AG09309 (cell line): ENCODE measurements at regions not wholly inside any gene's neighbourhood (a gene's known extent, or its start where the extent isn't known, plus 50 kb on each side); places are given as distances from the start of the nearest gene placed in this dataset.

ENCODE experiments used
- DNase-seq: peaks from one replicate; pipeline ENCODE4 v3.0.0-alpha.2; 2010; ENCODE audit warnings: low read depth
- H3K4me3 ChIP-seq: 2 replicates; pipeline ENCODE4 v1.5.1; 2011; ENCODE audit warnings: mild to moderate bottlenecking, low read depth, low read length, moderate library complexity; ENCODE audit not compliant: control insufficient read depth
- TF ChIP-seq, protein P1 (sequence below): IDR thresholded peaks from 2 replicates; pipeline ENCODE4 v1.5.1; 2011; ENCODE audit warnings: mild to moderate bottlenecking, low read depth, low read length, inconsistent platforms; ENCODE audit not compliant: insufficient read depth, control insufficient read depth; ENCODE audit errors: missing control alignments

GRCh38 chrX:99033226-99033901 lies 1376.7 kb downstream of the PCDH19 start:
- TF ChIP-seq, protein P1, sequence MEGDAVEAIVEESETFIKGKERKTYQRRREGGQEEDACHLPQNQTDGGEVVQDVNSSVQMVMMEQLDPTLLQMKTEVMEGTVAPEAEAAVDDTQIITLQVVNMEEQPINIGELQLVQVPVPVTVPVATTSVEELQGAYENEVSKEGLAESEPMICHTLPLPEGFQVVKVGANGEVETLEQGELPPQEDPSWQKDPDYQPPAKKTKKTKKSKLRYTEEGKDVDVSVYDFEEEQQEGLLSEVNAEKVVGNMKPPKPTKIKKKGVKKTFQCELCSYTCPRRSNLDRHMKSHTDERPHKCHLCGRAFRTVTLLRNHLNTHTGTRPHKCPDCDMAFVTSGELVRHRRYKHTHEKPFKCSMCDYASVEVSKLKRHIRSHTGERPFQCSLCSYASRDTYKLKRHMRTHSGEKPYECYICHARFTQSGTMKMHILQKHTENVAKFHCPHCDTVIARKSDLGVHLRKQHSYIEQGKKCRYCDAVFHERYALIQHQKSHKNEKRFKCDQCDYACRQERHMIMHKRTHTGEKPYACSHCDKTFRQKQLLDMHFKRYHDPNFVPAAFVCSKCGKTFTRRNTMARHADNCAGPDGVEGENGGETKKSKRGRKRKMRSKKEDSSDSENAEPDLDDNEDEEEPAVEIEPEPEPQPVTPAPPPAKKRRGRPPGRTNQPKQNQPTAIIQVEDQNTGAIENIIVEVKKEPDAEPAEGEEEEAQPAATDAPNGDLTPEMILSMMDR, result no peak
- no peak overlapping the region for H3K4me3 ChIP-seq
- DNase-seq, result no peak

DNA sequence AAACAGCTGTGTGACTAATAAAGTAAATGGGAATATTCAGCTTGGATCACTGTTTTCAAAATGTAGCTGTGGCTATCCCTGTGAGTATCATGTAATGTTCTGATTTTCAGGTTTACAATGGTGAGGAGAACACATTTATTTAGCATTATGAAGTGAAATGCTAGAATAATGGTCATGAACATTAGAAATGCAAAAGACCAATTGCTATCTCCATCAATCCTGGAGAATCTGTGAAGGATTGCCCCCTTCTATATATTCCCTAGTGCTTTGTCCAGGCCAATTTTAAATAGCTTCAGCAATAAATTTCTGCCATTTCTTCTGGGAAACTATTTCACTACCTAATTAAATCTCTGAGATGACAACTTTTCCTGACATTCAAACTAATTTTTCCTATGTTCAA lies 1399.1 kb downstream of the PCDH19 start:
- DNase-seq, result no peak
- no peak overlapping the region for H3K4me3 ChIP-seq
- TF ChIP-seq, protein P1, result no peak

DNA sequence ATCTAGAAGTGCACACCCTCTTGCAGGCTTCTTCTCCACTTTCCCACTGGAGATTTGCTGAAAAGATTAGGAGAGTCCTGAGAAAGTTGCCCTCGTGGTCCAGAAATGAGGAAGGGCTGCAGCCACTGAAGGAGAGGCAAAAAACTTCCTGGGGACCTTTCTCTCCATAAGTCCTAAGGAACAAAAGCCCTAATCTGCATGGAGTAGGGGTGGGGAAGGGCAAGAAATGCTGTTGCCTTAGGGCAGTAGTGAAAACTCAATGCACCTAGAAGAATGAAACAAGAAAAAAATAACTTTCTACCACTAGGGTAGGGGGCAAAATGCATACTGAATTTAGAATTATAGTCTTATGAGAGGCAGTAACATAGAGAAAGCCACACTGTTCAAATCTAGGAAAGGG lies 1408.8 kb downstream of the PCDH19 start:
- no peak for DNase-seq
- H3K4me3 ChIP-seq, result no peak overlapping the region
- TF ChIP-seq, protein P1, result no peak

- H3K4me3 ChIP-seq, result no peak overlapping the region
- no peak for DNase-seq
- TF ChIP-seq, protein P1, result no peak
These were observed 1447.1 kb downstream of the PCDH19 start for GRCh38 chrX:98962996-98963395.

DNA sequence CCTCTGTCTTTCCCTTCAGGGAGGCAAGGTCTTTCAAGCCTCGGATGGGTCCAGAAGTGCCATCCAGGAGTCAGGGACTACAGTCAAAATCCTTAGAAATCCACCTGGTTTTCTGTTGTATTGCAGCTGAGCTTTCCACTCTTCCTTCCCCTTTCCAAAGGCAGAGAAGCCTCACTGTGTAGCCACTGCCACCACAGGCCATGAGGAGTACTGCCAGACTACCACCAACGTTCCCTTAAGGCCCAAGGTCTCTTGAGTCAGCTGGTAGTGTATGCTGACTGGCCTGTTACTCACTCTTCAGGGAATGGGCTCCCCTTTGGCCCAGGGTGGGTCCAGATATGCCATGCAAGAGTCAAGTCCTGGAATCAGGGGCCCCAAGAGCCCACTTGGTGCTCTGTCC lies 1454.1 kb downstream of the PCDH19 start:
- no peak overlapping the region for H3K4me3 ChIP-seq
- no peak for DNase-seq
- TF ChIP-seq, protein P1, result no peak

- TF ChIP-seq, protein P1, result no peak
- H3K4me3 ChIP-seq, result no peak overlapping the region
- DNase-seq, result no peak
These were observed 1470.6 kb downstream of the PCDH19 start for GRCh38 chrX:98939456-98939855.
